AG20443 (cell line): ENCODE measurements at regions not wholly inside any gene's neighbourhood (a gene's known extent, or its start where the extent isn't known, plus 50 kb on each side); places are given as distances from the start of the nearest gene placed in this dataset.
A peak's percentile ranks its signal among the peaks of the same experiment; 100 is the strongest.

Experiments
- DNase-seq: peaks from one replicate; pipeline ENCODE4 v3.0.0; 2012; ENCODE audit warnings: low spot score, mixed read lengths

GRCh38 chr3:21140785-21141184 is 610.2 kb downstream of the ZNF385D start:
- no peak for DNase-seq

GRCh38 chr3:21138085-21138484 is 612.9 kb downstream of the ZNF385D start:
- no peak for DNase-seq

- no peak for DNase-seq
These were observed 618.1 kb downstream of the ZNF385D start for GRCh38 chr3:21132896-21133295.

DNA sequence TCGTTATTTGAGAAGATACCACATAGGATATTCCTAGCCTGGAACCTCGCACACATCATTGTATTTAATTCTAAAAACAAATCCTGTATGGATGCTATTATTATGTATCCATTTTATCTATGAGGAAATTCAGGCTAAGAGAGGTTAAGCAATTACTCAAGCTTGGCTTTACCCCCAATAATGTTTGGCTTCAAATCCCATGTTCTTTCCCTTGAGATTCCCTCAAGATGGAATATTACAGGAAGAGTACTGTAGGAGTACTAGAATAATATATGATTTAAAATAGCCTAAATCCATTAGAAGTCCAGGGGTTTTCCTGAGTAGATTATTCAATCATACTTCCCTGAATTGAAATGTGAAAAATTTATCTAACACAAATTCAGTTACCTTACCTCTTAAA is 630.2 kb downstream of the ZNF385D start:
- no peak for DNase-seq

DNA sequence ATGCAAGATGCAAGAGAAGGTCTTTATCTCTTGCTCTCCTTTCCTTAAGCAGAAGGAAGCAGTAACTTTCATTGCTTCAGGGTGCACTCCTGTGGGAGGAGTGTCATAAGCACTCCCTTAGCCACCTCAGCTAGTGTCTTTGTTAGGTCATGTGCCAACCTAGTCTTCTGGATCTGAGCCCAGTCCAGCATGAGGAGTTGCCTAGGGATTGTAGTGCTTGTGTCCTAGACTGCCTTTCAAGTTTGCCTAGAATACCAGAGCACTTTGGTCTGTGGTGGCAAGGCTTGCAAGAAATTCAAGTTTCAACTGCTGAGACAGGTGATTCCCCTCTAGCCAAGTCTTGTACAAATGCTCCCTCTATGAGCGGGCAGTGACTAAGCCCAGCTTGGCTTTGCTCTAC is 633.6 kb downstream of the ZNF385D start:
- no peak for DNase-seq

- DNase-seq: no peak
These were observed 642.0 kb downstream of the ZNF385D start for GRCh38 chr3:21109056-21109455.

DNA sequence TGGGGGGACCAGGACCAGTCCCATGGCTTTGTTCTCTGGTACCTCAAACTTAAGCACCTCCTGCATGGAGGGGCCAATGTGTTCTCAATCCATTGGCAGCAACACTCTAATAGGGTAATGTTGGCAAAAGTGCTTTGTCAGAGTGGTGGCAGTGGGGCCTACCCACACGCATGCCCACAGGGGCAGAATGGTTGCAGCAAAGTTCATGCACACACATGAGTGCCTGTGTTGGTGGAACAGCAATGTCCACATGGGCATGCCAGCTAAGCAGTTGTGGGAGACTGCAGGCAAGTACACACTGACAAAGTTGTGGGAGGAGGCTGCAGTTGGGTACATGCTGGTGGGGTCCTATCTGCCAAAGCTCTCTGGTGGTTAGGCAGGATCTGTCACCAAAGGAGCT is 645.2 kb downstream of the ZNF385D start:
- no peak for DNase-seq

GRCh38 chr3:21100656-21101359 is 650.2 kb downstream of the ZNF385D start:
- no peak for DNase-seq

- no peak for DNase-seq
These were observed 656.3 kb downstream of the ZNF385D start for GRCh38 chr3:21094686-21095085.

- no peak for DNase-seq
These were observed 677.4 kb downstream of the ZNF385D start for GRCh38 chr3:21073561-21073960.

DNA sequence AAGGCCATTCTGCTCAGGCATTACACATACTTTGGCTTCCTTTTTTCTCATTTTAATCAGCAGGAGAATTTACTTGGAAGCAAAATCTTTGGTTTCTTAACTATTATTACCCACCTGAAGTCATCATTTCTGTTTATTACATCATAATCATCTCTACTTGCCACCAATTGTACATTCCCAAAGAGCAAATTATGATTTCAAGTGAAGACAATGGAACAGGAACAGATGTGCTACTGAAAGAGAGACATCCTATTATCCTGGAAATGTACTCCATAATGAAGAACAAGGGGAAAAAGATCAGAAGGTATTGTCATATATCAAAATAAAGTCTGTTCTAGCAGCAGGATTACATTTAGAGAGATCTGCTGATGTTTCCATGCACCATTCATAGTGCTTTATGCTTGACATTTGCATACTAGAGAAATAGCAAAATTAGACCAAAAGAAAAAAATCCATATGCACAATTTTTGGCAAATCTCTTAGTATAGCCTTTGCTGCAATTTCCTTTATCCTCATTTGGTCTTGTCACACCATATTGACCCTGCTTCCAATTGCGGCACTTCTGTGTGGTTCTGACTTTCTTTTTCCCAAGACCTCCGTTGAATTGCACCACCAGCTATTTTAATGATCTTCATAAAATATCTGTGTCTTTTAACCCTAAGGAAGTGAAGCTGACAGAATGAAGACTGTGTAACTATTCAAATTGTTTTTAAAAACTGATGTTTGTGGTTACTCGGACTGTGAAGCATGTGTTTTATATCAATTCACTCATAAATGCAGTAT is 683.8 kb downstream of the ZNF385D start:
- DNase-seq: peak; percentile 9

DNA sequence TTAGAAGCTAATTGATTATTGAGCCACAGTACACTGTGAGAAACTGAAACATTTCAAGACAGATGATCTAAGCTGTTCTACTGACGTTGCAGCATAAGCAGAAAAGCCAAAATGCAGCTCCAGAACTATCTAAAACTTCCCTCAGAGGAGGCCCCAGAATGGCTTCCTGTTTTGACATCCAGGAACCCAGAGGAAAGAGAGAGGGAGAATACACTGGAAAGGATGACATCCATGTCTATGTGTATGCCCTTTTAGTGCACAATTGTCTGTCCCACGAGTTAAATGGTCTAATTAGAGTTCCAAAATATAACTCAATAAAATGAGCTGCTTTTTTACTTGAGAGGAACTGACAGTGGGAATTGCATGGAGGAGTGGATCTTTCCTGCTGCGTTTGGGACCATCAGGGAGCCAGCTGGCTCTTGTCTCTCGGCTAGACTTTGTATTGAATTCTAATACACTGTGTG is 688.1 kb downstream of the ZNF385D start:
- DNase-seq: peak; percentile 18

- DNase-seq: peak; percentile 25
These were observed 691.6 kb downstream of the ZNF385D start for GRCh38 chr3:21059404-21059803.

GRCh38 chr3:21056293-21056692 is 694.7 kb downstream of the ZNF385D start:
- DNase-seq: no peak

GRCh38 chr3:21055015-21055414 is 696.0 kb downstream of the ZNF385D start:
- peak; percentile 26 for DNase-seq

DNA sequence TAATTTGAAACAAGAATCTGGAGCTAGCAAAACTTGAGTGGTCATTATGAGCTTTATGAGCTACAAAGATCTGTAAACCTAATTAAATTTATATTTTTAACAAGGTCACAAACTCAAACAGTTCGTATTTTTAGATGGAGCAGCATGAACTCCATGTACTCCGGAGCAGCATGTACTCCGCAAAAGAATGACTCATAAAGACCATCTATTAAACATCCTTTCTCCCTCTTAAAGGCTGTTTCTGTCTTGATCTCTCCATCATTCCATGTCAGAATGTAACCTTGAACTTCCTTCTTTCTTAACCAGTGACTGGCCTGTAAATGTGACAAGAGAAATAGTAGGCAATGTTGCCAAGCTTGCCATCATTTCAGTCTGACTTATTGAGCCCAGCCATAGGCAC is 696.9 kb downstream of the ZNF385D start:
- DNase-seq: no peak

- no peak for DNase-seq
These were observed 701.5 kb downstream of the ZNF385D start for GRCh38 chr3:21049334-21050062.

- no peak for DNase-seq
These were observed 707.9 kb downstream of the ZNF385D start for GRCh38 chr3:21043139-21043538.

GRCh38 chr3:21042184-21042583 is 708.8 kb downstream of the ZNF385D start:
- no peak for DNase-seq

- DNase-seq: no peak
These were observed 709.4 kb downstream of the ZNF385D start for GRCh38 chr3:21041621-21042020.

GRCh38 chr3:21036888-21037287 is 714.1 kb downstream of the ZNF385D start:
- no peak for DNase-seq

DNA sequence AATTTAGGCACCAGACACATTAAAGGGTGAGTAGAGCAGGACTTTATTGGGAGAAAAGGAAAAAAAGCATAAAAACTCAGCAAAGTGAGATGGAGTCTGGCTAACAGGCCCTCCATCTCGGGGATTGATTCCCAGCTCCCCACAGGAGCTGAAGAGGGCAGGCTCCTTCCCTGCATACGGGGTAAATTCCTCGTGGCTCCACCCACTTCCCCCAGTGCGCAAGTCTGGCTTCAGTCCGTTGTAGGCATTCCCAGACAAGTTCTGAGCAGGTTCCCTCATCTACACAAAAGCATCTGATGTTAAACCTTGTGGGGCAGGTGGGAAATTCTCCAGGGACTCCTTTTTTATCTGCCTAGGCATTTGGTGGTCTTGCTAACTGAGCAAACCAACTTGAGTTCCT is 722.6 kb downstream of the ZNF385D start:
- no peak for DNase-seq

DNA sequence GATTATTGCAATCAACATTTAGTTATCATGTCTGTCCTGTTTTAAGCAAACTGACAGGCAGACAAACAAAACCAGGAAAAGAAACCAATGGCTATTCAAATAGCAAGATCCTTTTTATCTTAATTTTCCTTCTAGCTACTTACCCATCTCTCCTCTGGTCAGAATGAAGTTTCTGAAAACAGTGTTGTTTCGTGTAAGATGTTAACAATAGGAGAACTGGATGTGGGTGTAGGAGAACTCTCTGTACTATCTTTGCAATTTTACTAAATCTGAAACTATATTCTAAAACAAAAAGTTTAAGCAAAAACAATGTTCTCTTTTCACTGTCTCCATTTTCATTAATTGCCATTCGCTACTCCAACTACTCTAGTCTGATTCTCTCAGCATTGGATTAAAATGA is 726.4 kb downstream of the ZNF385D start:
- no peak for DNase-seq
